ENCODE measurements at regions not wholly inside any gene's neighbourhood (a gene's known extent, or its start where the extent isn't known, plus 50 kb on each side); places are given as distances from the start of the nearest gene placed in this dataset.

DNA sequence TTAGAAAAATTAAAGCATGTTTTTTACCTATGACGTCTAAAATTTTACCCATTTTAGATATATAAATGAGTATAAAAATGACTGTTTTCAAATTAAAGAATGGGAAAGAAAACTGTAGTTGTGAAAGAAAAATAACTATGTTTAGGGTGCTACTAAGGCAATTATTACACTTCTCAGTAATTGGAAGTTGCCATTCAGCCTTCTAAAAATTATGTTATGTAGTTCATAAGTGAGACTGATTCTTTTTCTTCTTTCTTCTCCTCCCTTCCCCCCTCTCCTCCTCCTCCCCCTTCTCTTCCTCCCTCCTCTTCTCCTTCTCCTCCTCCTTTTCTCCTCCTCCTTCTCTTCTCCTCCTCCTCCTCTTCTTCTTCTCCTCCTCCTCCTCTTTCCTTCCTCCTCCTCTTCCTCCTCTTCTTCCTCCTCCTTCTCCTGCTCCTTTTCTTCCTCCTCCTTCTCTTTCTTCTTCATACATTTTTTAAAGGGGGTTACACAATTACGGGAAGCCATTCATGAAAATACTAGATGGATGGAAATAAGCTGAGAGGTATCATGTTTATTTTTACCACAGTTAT lies 223.6 kb downstream of the CETN3 start:
- TF ChIP-seq, protein P1, sequence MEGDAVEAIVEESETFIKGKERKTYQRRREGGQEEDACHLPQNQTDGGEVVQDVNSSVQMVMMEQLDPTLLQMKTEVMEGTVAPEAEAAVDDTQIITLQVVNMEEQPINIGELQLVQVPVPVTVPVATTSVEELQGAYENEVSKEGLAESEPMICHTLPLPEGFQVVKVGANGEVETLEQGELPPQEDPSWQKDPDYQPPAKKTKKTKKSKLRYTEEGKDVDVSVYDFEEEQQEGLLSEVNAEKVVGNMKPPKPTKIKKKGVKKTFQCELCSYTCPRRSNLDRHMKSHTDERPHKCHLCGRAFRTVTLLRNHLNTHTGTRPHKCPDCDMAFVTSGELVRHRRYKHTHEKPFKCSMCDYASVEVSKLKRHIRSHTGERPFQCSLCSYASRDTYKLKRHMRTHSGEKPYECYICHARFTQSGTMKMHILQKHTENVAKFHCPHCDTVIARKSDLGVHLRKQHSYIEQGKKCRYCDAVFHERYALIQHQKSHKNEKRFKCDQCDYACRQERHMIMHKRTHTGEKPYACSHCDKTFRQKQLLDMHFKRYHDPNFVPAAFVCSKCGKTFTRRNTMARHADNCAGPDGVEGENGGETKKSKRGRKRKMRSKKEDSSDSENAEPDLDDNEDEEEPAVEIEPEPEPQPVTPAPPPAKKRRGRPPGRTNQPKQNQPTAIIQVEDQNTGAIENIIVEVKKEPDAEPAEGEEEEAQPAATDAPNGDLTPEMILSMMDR (IDR thresholded peaks at IDR 0.05; ENCODE audit: extremely low read depth in 1 of 2, insufficient read depth in 1 of 2, low read depth in 1 of 2, low read length in 2 of 2), result no peak
- TF ChIP-seq POLR2A (IDR thresholded peaks at IDR 0.05; ENCODE audit: low read depth, low read length) (no peak), POLR2AphosphoS5 (IDR thresholded peaks at IDR 0.05; ENCODE audit: insufficient read depth, low read depth, low read length) (no peak), EZH2 (IDR thresholded peaks at IDR 0.05; ENCODE audit: borderline replicate concordance, low read depth, low read length, severe bottlenecking) (no peak), MYC (IDR thresholded peaks at IDR 0.05; ENCODE audit: low read depth, low read length) (no peak), JUN (IDR thresholded peaks at IDR 0.05; ENCODE audit: borderline replicate concordance, insufficient read depth, insufficient read length, low read depth) (no peak), FOS (IDR thresholded peaks at IDR 0.05; ENCODE audit: borderline replicate concordance, insufficient read depth, low read length) (no peak)
- TF ChIP-seq, protein P2, sequence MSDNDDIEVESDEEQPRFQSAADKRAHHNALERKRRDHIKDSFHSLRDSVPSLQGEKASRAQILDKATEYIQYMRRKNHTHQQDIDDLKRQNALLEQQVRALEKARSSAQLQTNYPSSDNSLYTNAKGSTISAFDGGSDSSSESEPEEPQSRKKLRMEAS (IDR thresholded peaks at IDR 0.05; ENCODE audit: insufficient read depth, insufficient read length), result no peak

Data from endothelial cell of umbilical vein (primary cell).